ENCODE measurements at regions not wholly inside any gene's neighbourhood (a gene's known extent, or its start where the extent isn't known, plus 50 kb on each side); places are given as distances from the start of the nearest gene placed in this dataset.

- TF ChIP-seq, protein P1, sequence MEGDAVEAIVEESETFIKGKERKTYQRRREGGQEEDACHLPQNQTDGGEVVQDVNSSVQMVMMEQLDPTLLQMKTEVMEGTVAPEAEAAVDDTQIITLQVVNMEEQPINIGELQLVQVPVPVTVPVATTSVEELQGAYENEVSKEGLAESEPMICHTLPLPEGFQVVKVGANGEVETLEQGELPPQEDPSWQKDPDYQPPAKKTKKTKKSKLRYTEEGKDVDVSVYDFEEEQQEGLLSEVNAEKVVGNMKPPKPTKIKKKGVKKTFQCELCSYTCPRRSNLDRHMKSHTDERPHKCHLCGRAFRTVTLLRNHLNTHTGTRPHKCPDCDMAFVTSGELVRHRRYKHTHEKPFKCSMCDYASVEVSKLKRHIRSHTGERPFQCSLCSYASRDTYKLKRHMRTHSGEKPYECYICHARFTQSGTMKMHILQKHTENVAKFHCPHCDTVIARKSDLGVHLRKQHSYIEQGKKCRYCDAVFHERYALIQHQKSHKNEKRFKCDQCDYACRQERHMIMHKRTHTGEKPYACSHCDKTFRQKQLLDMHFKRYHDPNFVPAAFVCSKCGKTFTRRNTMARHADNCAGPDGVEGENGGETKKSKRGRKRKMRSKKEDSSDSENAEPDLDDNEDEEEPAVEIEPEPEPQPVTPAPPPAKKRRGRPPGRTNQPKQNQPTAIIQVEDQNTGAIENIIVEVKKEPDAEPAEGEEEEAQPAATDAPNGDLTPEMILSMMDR (IDR thresholded peaks at IDR 0.05) = no peak
- no peak for TF ChIP-seq POLR2A (IDR thresholded peaks at IDR 0.05)
These were observed 98.3 kb upstream of the OTOS start for GRCh38 chr2:240238786-240239185.

Data from heart left ventricle (tissue), 13 donors.